HG02852 (cell line): ENCODE measurements at regions not wholly inside any gene's neighbourhood (a gene's known extent, or its start where the extent isn't known, plus 50 kb on each side); places are given as distances from the start of the nearest gene placed in this dataset.
"Not testable (repeated sequence)": the region's sequence is repeated elsewhere in the genome, so short reads cannot be mapped to it uniquely, and the experiment has no call there.

Source experiments
- ATAC-seq: cut with Tn5 transposase; IDR thresholded peaks from one replicate; pipeline ENCODE4 v1.9.1; 2021; ENCODE audit warnings: mild to moderate bottlenecking, moderate library complexity; ENCODE audit not compliant: unreplicated experiment

- ATAC-seq = no peak
These were observed 405.7 kb downstream of the AASDHPPT start for GRCh38 chr11:106482917-106483785.

- ATAC-seq = no peak
These were observed 414.3 kb downstream of the AASDHPPT start for GRCh38 chr11:106491751-106492150.

DNA sequence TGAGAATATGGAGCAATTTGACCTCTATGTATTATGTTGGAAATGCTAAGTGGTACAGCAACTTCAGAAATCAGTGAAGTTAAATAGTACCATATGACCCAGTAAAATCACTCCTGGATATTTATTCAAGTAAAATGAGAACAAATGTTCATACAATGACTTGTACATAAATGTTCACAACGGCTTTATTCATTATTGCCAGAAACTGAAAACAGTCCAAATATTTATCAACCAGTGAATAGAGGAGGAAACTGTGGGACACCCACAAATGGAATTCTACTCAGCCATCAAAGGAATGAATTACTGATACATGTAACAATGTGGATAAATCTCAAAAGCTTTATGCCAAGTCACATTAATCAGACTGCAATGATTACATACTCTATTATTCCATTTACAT is 416.3 kb downstream of the AASDHPPT start:
- ATAC-seq = no peak

GRCh38 chr11:106495046-106495445 is 417.6 kb downstream of the AASDHPPT start:
- no peak for ATAC-seq

- ATAC-seq = no peak
These were observed 419.2 kb downstream of the AASDHPPT start for GRCh38 chr11:106496677-106497076.

DNA sequence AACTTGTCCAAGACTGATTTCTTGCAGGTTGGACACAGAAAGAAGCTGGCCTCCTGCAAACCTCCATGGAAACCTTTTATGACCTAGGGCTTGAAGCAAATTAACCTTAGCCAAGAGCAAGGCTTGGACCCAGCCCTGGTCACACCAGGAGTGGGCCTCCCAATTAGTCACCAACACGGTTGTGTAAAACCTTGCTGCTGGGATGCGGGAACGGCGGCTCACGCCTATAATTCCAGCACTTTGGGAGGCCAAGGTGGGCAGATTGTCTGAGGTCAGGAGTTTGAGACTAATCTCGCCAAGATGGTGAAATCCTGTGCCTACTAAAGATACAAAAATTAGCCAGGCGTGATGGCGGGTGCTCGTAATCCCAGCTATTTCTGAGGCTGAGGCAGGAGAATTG is 419.9 kb downstream of the AASDHPPT start:
- no peak for ATAC-seq

DNA sequence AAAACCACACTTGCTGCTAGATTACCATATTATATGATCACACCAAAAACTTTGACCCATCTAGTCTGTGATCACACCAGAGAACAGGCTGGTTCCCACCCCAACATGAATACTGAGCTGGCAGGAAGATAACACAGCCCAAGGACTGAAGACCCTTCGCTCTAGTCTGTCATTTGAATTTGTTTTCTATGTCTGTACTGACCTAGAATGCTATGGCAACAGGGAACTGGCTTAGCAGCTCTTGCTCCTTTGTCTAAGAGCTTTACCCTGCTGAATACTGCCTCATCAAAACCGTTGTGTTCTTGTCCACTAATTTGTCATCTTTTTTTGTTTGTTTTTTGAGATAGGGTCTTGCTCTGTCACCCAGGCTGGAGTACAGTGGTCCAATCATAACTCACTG is 420.4 kb downstream of the AASDHPPT start:
- ATAC-seq = no peak

DNA sequence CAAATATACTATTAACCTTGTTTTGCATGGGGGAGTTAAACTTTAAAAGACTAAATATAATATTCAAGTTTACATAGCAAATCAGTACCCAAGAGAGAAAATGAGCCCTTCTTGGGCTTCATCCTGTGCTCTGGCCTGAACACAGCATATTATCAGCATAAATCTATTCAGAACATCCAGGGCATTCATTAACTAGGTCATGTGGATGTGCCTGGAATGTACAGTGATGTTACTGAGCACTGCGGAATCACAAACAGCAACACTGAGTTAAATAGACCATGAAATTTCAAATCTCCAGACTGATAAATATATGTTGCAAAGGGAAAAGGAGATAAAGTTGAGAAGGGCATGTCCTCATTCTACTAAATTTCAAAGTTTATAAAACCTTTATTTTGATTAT is 426.4 kb downstream of the AASDHPPT start:
- ATAC-seq = no peak

DNA sequence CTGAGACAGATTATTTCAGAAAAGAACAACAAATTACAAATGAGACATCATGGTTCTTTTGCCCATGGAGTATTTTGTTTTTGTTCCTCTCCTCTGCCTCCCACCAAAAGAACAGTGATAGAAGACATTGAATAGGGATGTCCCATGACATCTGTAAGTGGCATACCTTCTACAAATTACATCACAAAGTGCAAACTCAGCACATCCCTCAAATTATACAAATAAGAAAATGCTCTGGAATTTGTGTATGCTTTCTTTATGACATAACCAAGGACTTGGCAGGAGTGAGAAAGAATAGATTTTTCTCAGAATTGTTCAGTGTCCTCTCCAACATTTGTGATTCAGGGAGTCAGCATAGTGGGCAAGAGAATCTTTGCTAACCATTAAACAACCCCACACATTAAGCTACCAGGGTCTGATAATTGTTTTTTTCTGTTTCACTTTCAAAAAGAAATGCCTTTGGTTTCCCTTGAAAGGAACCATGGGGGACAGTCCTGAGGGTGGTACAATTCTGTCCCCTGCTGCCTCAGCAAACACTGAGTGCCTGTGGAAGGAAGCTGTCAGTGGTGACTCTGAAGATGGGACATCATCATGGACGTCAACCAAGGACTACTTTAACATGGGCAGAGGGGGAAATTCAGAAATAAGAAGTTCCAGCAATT is 430.3 kb downstream of the AASDHPPT start:
- no peak for ATAC-seq

- ATAC-seq = no peak
These were observed 437.2 kb downstream of the AASDHPPT start for GRCh38 chr11:106514706-106515105.

DNA sequence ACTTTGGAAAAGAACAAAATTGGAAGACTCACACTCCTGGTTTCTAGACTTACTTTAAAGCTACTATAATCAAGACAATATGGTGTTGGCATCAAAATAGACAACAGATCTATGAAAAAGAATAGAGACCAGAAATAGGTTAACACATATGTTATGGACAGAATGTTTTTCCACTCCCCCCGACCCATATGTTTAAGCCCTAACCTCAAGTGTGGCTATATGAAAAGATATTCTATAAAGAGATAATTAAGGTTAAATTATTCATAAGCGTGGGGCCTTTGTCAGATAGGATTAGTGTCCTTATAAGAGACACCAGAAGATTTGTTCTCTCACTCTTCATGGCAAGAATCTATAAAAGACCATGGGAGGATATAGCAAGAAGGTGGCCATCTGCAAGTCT is 440.0 kb downstream of the AASDHPPT start:
- no peak for ATAC-seq

- no peak for ATAC-seq
These were observed 442.9 kb downstream of the AASDHPPT start for GRCh38 chr11:106520146-106520912.

- no peak for ATAC-seq
These were observed 443.5 kb downstream of the AASDHPPT start for GRCh38 chr11:106520920-106521319.

GRCh38 chr11:106523171-106523570 is 445.7 kb downstream of the AASDHPPT start:
- no peak for ATAC-seq

GRCh38 chr11:106523921-106524320 is 446.5 kb downstream of the AASDHPPT start:
- no peak for ATAC-seq

GRCh38 chr11:106524436-106524835 is 447.0 kb downstream of the AASDHPPT start:
- ATAC-seq = no peak

DNA sequence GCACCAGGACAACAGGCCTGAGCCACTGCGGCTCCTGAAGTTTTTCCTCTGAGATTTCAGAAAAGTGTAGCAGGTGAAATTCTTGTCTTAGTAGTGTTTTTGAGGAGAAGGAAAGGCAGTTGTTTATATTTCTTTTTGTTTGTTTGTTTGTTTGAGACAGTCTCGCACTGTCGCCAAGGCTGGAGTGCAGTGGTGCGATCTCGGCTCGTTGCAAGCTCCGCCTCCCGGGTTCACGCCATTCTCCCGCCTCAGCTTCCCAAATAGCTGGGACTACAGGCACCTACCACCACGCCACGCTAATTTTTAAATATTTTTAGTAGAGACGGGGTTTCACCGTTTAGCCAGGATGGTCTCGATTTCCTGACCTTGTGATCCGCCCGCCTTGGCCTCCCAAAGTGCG is 454.2 kb downstream of the AASDHPPT start:
- ATAC-seq = not testable (repeated sequence)

DNA sequence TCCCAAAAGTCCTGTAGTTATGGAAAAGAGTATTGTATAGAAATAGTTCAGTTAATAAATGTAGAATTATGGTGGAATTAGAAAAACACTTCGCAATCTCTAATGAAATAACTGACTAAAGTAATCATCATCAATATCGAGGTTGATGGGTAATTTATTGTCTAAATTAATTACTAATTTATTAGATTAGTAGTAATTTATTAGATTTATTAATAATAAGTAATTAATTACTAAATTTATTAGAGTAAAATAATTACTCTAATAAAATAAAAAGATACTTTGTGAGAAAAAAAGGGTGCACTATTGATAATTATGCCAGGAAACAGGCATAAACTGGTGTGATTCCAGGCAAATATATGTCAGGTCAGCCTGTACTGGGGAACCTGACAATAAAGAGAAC is 455.6 kb downstream of the AASDHPPT start:
- no peak for ATAC-seq

- ATAC-seq = no peak
These were observed 462.5 kb downstream of the AASDHPPT start for GRCh38 chr11:106540001-106540400.

DNA sequence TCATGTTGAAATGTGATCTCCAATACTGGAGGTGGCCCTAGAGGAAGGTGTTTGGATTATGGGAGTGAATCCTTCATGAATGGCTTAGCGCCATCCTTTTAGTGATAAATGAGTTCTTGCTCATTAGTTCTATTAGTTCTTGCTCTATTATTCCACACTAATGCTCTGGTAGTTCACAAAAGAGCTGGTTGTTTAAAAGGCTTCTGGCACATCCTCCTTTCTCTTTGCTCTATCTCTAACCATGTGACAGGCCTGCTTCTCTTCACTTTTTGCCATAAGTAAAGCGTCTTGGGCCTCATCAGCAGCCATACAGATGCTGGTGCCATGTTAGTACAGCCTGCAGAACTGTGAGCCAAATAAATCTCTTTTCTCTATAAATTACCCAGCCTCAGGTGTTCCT is 469.9 kb downstream of the GUCY1A2 start:
- ATAC-seq = no peak
